Neuronal stem cell (in vitro differentiated cells): ENCODE measurements at regions not wholly inside any gene's neighbourhood (a gene's known extent, or its start where the extent isn't known, plus 50 kb on each side); places are given as distances from the start of the nearest gene placed in this dataset.

Source experiments
- DNase-seq: peaks from one replicate; pipeline ENCODE4 v3.0.0-alpha.2; 2013; ENCODE audit warnings: low spot score
- H2AFZ ChIP-seq: one replicate; pipeline ENCODE4 v1.6.1; 2013; ENCODE audit warnings: mild to moderate bottlenecking, low read length, inconsistent platforms
- H2AK5ac ChIP-seq: 2 replicates; pipeline ENCODE4 v1.6.1; 2013; ENCODE audit warnings: low read depth, mild to moderate bottlenecking, inconsistent platforms, low read length, moderate library complexity, mixed read lengths
- H2BK120ac ChIP-seq: 2 replicates; pipeline ENCODE4 v1.6.1; 2013; ENCODE audit warnings: low read depth, mild to moderate bottlenecking, inconsistent platforms, low read length, moderate library complexity, mixed read lengths
- H2BK12ac ChIP-seq: one replicate; pipeline ENCODE4 v1.6.1; 2013; ENCODE audit warnings: low read length, inconsistent platforms
- H2BK15ac ChIP-seq: 2 replicates; pipeline ENCODE4 v1.6.1; 2013; ENCODE audit warnings: mild to moderate bottlenecking, low read length, inconsistent platforms, mixed read lengths
- H2BK5ac ChIP-seq: one replicate; pipeline ENCODE4 v1.6.1; 2013; ENCODE audit warnings: inconsistent platforms, mild to moderate bottlenecking, low read length, moderate library complexity
- H3K14ac ChIP-seq: one replicate; pipeline ENCODE4 v1.6.1; 2013; ENCODE audit warnings: low read length, inconsistent platforms
- H3K18ac ChIP-seq: 2 replicates; pipeline ENCODE4 v1.6.1; 2013; ENCODE audit warnings: low read length, inconsistent platforms
- H3K23ac ChIP-seq: 2 replicates; pipeline ENCODE4 v1.6.1; 2013; ENCODE audit warnings: low read depth, mild to moderate bottlenecking, mixed read lengths, low read length, inconsistent platforms; ENCODE audit not compliant: poor library complexity
- H3K27ac ChIP-seq: replicated peaks from 3 replicates; pipeline ENCODE4 v1.5.1; 2013; ENCODE audit warnings: low read length, inconsistent platforms
- H3K27me3 ChIP-seq, 3 experiments: 2 replicates each; pipeline ENCODE4 v1.6.1; 2013; ENCODE audit warnings: low read length in 3 of 3, mild to moderate bottlenecking in 2 of 3, inconsistent platforms in 1 of 3, low read depth in 1 of 3, mixed read lengths in 1 of 3, moderate library complexity in 1 of 3; ENCODE audit not compliant: control insufficient read depth in 3 of 3, insufficient read depth in 3 of 3
- H3K36me3 ChIP-seq, 2 donors: replicated peaks in 1 of 2; 2 replicates each; pipeline ENCODE4 v1.6.1; 2013; ENCODE audit warnings: low read length in 2 of 2; ENCODE audit not compliant: control insufficient read depth in 2 of 2, insufficient read depth in 2 of 2
- H3K4ac ChIP-seq: 2 replicates; pipeline ENCODE4 v1.6.1; 2013; ENCODE audit warnings: inconsistent platforms, mild to moderate bottlenecking, low read length, moderate library complexity
- H3K4me1 ChIP-seq, 2 donors: 1 replicate in 1 of 2; 2 replicates in 1 of 2; pipeline ENCODE4 v1.6.1; 2013; ENCODE audit warnings: low read length in 2 of 2, low read depth in 1 of 2; ENCODE audit not compliant: control insufficient read depth in 2 of 2, insufficient read depth in 1 of 2
- H3K4me2 ChIP-seq: one replicate; pipeline ENCODE4 v1.6.1; 2013; ENCODE audit warnings: mild to moderate bottlenecking, low read length, inconsistent platforms; ENCODE audit not compliant: insufficient read depth, poor library complexity, severe bottlenecking
- H3K4me3 ChIP-seq, 2 donors: 2 replicates each; pipeline ENCODE4 v1.5.1; 2013; ENCODE audit warnings: low read length in 2 of 2, mild to moderate bottlenecking in 2 of 2, inconsistent platforms in 1 of 2, moderate library complexity in 1 of 2
- H3K79me1 ChIP-seq: one replicate; pipeline ENCODE4 v1.6.1; 2013; ENCODE audit warnings: low read depth, mild to moderate bottlenecking, inconsistent platforms, low read length, moderate library complexity
- H3K9ac ChIP-seq: one replicate; pipeline ENCODE4 v1.6.1; 2013; ENCODE audit warnings: mild to moderate bottlenecking, low read depth, low read length, inconsistent platforms; ENCODE audit not compliant: poor library complexity
- H3K9me3 ChIP-seq, 2 donors: replicated peaks in 1 of 2; 2 replicates each; pipeline versions ENCODE3 to v1.6.1; 2013; ENCODE audit warnings: low read length in 2 of 2, mild to moderate bottlenecking in 2 of 2, inconsistent platforms in 1 of 2, low read depth in 1 of 2, mixed read lengths in 1 of 2, moderate library complexity in 1 of 2; ENCODE audit not compliant: control insufficient read depth in 2 of 2, insufficient read depth in 1 of 2
- H4K8ac ChIP-seq: one replicate; pipeline ENCODE4 v1.6.1; 2013; ENCODE audit warnings: low read depth, mild to moderate bottlenecking, inconsistent platforms, low read length, moderate library complexity
- H4K91ac ChIP-seq: one replicate; pipeline ENCODE4 v1.6.1; 2013; ENCODE audit warnings: low read length, low read depth, mild to moderate bottlenecking, inconsistent platforms; ENCODE audit not compliant: poor library complexity
- WGBS, 2 donors: extraction: QIAGEN DNeasy Blood & Tissue Kit; methylation state at CpG; one replicate each; pipeline ENCODE4 v1.1.7; 2013; ENCODE audit warnings: missing lambda C conversion rate in 2 of 2, mixed read lengths in 1 of 2; ENCODE audit not compliant: insufficient read length in 2 of 2, insufficient replicate concordance in 1 of 2; ENCODE audit errors: extremely low coverage in 2 of 2; 5-methylcytosine and 5-hydroxymethylcytosine counted together

DNA sequence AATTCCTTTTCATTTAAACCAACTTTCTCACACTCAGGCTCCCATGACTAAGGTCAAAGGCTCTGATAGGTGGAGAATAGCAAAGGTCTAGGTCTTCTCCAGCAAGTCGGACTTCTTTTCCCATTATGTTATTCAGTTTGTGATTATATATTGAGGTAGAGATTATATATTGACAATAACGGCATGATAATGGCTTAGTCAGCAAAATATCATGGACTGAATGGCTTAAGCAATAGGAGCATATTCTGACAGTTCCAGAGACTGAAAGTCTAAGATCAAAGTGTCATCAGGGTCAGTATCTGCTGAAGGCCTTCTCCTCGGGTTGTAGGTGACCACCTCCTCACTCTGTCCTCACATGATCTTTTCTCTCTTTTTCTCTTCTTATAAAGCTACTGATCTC, 1251.4 kb downstream of the ROBO1 start:
- H3K4me3 ChIP-seq = no peak overlapping the region
- no peak overlapping the region for H3K27ac ChIP-seq
- H2AK5ac ChIP-seq = no peak overlapping the region

DNA sequence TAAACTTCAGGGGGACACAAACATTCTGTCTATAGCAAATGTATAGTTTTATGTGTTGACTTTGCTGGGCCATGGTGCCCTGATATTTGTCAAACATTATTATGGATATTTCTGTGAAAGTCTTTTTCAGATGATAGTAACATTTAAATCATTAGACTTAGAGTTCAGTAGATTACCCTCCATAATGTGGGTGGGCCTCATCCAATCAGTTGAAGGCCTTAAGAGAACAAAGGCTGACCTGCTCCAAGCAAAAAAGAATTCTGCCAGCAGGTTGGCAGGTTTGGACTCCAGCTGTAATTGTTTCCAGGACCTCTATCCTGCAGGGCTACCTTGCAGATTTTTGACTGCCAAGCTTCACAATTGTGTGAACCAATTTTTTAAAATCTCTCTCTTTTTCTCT, 1250.9 kb downstream of the ROBO1 start:
- Histone ChIP-seq H3K4me1 (peaks cover 0 to 2% of the 10 kb centered on the region in 2 donors), H3K79me1 (no peaks in the 10 kb centered on the region), H3K36me3 (no peaks in the 10 kb centered on the region), H2BK5ac (no peak overlapping the region), H2BK12ac (no peak overlapping the region), H3K23ac (no peak overlapping the region), H4K91ac (no peak overlapping the region), H2BK120ac (no peak overlapping the region), H2BK15ac (no peak overlapping the region), H3K18ac (no peak overlapping the region), H3K9me3 (no peaks in the 10 kb centered on the region), H3K14ac (no peak overlapping the region), H3K27ac (no peak overlapping the region), H4K8ac (no peak overlapping the region), H3K4me2 (no peak overlapping the region), H2AK5ac (no peak overlapping the region), H3K4me3 (no peak overlapping the region), H2AFZ (no peak overlapping the region), H3K27me3 (no peaks in the 10 kb centered on the region), H3K9ac (no peak overlapping the region), H3K4ac (no peak overlapping the region)
- no peak for DNase-seq

More for the DNA sequence above, 1251.4 kb downstream of the ROBO1 start:
- Histone ChIP-seq H3K4ac (no peak overlapping the region), H2BK120ac (no peak overlapping the region), H3K18ac (no peak overlapping the region), H4K8ac (no peak overlapping the region), H3K23ac (no peak overlapping the region), H3K4me2 (no peak overlapping the region), H3K36me3 (no peaks in the 10 kb centered on the region), H2BK5ac (no peak overlapping the region), H3K9ac (no peak overlapping the region), H4K91ac (no peak overlapping the region), H3K14ac (no peak overlapping the region), H2BK12ac (no peak overlapping the region), H3K79me1 (no peaks in the 10 kb centered on the region), H2AFZ (no peak overlapping the region), H2BK15ac (no peak overlapping the region), H3K27me3 (no peaks in the 10 kb centered on the region), H3K4me1 (peaks cover 0 to 2% of the 10 kb centered on the region in 2 donors), H3K9me3 (no peaks in the 10 kb centered on the region)
- no CpG with 5 or more reads among the region's 3 CpGs for WGBS, 2 donors
- no peak for DNase-seq

DNA sequence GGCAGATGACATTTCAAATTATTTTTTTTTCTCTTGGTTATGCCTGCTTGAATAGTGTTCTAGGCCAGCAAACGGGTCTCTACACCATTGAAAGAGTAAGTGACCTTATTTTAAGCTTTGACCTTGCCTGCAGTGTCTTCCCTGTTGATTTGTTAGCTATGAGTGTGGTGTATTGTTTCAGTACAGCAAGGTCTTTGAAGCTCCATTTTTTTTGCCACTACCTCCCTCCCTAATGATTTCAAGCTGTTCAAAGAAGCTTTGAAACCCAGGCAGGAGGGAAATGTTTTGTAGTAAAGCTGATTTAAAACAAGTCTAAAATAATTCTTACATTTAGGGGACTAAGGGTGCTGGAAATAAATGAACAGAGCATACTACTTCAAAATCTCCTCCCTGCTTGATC, 1249.8 kb downstream of the ROBO1 start:
- H3K14ac ChIP-seq = no peak overlapping the region
- no peak overlapping the region for H3K23ac ChIP-seq
- no peak overlapping the region for H2BK12ac ChIP-seq
- H2BK120ac ChIP-seq = no peak overlapping the region
- no peaks in the 10 kb centered on the region for H3K27me3 ChIP-seq
- H4K91ac ChIP-seq = no peak overlapping the region
- H3K9ac ChIP-seq = no peak overlapping the region
- H3K4me2 ChIP-seq = no peak overlapping the region
- no peak overlapping the region for H2AFZ ChIP-seq
- H3K4ac ChIP-seq = no peak overlapping the region
- no peak overlapping the region for H2AK5ac ChIP-seq
- H3K79me1 ChIP-seq = no peaks in the 10 kb centered on the region
- no peak overlapping the region for H3K27ac ChIP-seq
- H3K4me1 ChIP-seq = peaks cover 0 to 2% of the 10 kb centered on the region in 2 donors
- no peaks in the 10 kb centered on the region for H3K9me3 ChIP-seq
- no peak for DNase-seq
- no peak overlapping the region for H2BK15ac ChIP-seq
- H3K18ac ChIP-seq = no peak overlapping the region
- no peak overlapping the region for H4K8ac ChIP-seq
- H2BK5ac ChIP-seq = no peak overlapping the region
- H3K36me3 ChIP-seq = no peaks in the 10 kb centered on the region
- WGBS, 2 donors = no CpG with 5 or more reads among the region's 1 CpG
- no peak overlapping the region for H3K4me3 ChIP-seq

DNA sequence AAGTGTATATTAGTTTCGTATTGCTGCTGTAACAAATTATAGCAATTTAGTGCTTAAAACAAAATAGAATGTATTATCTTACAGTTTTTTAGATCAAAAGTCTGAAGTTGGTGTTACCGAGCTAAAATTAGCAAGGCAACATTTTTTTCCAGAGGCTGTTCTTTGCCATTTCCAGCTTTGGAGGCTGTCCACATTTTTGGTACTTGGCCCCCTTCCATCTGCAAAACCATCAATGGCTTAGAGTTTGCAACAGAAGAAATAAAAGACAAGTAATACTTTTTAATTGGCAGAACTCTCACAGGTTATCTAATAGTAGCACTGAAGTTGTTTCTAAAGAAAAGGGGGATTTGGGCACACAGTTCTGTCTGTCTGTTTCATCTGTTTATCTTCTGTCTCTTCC, 1248.5 kb downstream of the ROBO1 start:
- no peaks in the 10 kb centered on the region for H3K27me3 ChIP-seq
- no peak overlapping the region for H3K4me3 ChIP-seq
- H2BK5ac ChIP-seq = no peak overlapping the region
- no peaks in the 10 kb centered on the region for H3K79me1 ChIP-seq
- no peak overlapping the region for H4K91ac ChIP-seq
- no peak overlapping the region for H2BK12ac ChIP-seq
- DNase-seq = no peak
- H3K4ac ChIP-seq = no peak overlapping the region
- H2BK120ac ChIP-seq = no peak overlapping the region
- H2AK5ac ChIP-seq = no peak overlapping the region
- no peaks in the 10 kb centered on the region for H3K9me3 ChIP-seq
- no peak overlapping the region for H3K18ac ChIP-seq
- H4K8ac ChIP-seq = no peak overlapping the region
- no peak overlapping the region for H3K27ac ChIP-seq
- peaks cover 0 to 2% of the 10 kb centered on the region in 2 donors for H3K4me1 ChIP-seq
- no CpG with 5 or more reads among the region's 2 CpGs for WGBS, 2 donors
- H2AFZ ChIP-seq = no peak overlapping the region
- H3K4me2 ChIP-seq = no peak overlapping the region
- H3K9ac ChIP-seq = no peak overlapping the region
- H3K36me3 ChIP-seq = no peaks in the 10 kb centered on the region
- no peak overlapping the region for H3K14ac ChIP-seq
- no peak overlapping the region for H3K23ac ChIP-seq
- H2BK15ac ChIP-seq = no peak overlapping the region
